A549 (cell line): ENCODE measurements at regions not wholly inside any gene's neighbourhood (a gene's known extent, or its start where the extent isn't known, plus 50 kb on each side); places are given as distances from the start of the nearest gene placed in this dataset.

Experiments used
- ATOH8 ChIP-seq: fragments of 250-450 bp; sonication (Bioruptor Pico); IDR thresholded peaks from 2 replicates; pipeline ENCODE4 v1.5.0; 2020; ENCODE audit warnings: low read depth, mild to moderate bottlenecking, moderate library complexity
- BCL3 ChIP-seq: fragments of >200 bp; sonication (Bioruptor Twin); formaldehyde crosslinking; IDR thresholded peaks from 3 replicates; pipeline ENCODE4 v1.6.1; 2016
- CEBPB ChIP-seq, 2 experiments: fragments of >200 bp in 1 of 2; sonication (Bioruptor Twin) in 1 of 2; formaldehyde crosslinking in 1 of 2; IDR thresholded peaks; 2 replicates each; pipeline ENCODE4 v1.6.1; 2012 to 2016
- CTCF ChIP-seq: fragments of >200 bp; sonication (Bioruptor Twin); formaldehyde crosslinking; IDR thresholded peaks from 3 replicates; pipeline ENCODE4 v1.5.1; 2016
- HDAC2 ChIP-seq: fragments of 200-600 bp; sonication (generic); IDR thresholded peaks from 2 replicates; pipeline ENCODE4 v1.6.1; 2016
- MAFK ChIP-seq: fragments of 450-650 bp; IDR thresholded peaks from 2 replicates; pipeline ENCODE4 v1.6.1; 2014; ENCODE audit not compliant: partially characterized antibody
- POLR2A ChIP-seq: IDR thresholded peaks from 2 replicates; pipeline ENCODE4 v1.6.1; 2012; ENCODE audit warnings: mild to moderate bottlenecking, low read length
- RAD21 ChIP-seq, 2 experiments: fragments of >200 bp in 1 of 2; sonication (Bioruptor Twin) in 1 of 2; formaldehyde crosslinking in 1 of 2; IDR thresholded peaks in 1 of 2; conservative IDR thresholded peaks in 1 of 2; 2 replicates in 1 of 2; 3 replicates in 1 of 2; pipeline ENCODE4 v1.6.1; 2012 to 2018; ENCODE audit warnings: inconsistent platforms in 1 of 2

- TF ChIP-seq CEBPB (IDR thresholded peaks at IDR 0.05) (no peak), BCL3 (no peak), CTCF (no peak), MAFK (no peak), POLR2A (no peak), RAD21 (conservative IDR thresholded peaks at IDR 0.05 in 1 of 2, IDR thresholded peaks at IDR 0.05 in 1 of 2) (no peak), HDAC2 (no peak), ATOH8 (CRISPR knock-in tag) (no peak)
These were observed 560.4 kb upstream of the CCDC54 start for GRCh38 chr3:106816838-106817237.
